GM21367 (cell line): ENCODE measurements at regions not wholly inside any gene's neighbourhood (a gene's known extent, or its start where the extent isn't known, plus 50 kb on each side); places are given as distances from the start of the nearest gene placed in this dataset.

Experiments
- ATAC-seq: cut with Tn5 transposase; IDR thresholded peaks from one replicate; pipeline ENCODE4 v1.9.1; 2021; ENCODE audit not compliant: unreplicated experiment

DNA sequence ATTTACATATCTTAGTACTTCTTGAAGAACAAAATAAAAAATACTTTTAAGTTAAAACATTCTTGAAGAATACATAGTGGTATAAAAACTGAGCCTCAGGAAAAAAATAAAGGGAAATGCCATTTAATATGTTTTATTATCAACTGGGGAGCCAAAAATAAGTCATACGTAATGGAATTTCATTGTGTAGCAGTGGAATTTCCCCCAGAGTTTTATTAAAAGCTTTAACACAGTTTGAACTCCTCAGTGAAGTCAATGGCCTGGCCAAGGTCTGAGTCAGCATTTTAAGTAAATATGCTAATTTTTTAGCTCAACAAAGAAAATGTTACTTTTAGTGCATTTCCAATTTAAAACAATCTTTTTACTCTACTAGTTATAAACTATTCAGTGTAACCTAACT, 350.1 kb upstream of the ATP2B1 start:
- ATAC-seq, result no peak

DNA sequence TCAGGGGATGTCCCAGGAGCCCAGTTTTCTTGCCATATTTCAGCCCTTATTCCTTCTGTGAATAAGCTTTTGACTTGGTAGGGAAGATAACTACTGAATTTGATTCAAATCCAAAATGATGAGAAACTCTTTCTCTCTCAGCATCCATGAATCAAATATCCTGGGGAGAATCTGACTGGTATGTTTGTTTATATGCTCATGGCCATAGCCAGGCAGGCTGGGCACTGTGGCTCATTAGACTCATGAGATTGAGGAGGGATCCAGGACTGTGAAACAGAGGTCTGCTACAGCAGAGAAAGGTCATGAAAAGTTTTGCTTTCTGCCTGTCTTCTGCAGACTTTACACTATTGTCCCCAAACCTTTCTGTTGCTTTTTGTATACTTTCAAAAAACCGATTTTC, 346.4 kb upstream of the ATP2B1 start:
- ATAC-seq, result no peak

DNA sequence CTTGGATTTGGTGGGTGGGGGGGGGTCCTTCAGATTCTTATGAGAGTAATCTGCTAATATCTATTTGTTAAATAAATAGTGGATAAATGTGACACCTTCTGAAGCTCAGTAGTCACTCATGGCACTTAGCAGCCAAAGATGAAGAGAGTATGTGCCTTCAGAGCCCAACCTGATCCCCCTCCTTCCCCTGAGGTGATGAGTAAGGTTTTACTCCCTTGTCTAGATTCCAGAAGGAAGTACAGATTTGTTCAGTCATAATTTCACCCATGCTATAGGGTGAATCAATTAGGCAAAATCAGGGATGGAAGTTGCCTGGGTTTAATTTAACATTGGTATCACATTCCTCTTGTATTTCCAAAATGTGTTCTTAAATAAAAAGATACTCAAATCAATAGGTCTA, 340.3 kb upstream of the ATP2B1 start:
- no peak for ATAC-seq

GRCh38 chr12:90045559-90045958, 336.9 kb upstream of the ATP2B1 start:
- ATAC-seq, result no peak

- no peak for ATAC-seq
These were observed 335.4 kb upstream of the ATP2B1 start for GRCh38 chr12:90044069-90044468.

GRCh38 chr12:90042920-90043641, 334.4 kb upstream of the ATP2B1 start:
- no peak for ATAC-seq

GRCh38 chr12:90038289-90038688, 329.7 kb upstream of the ATP2B1 start:
- ATAC-seq, result no peak

GRCh38 chr12:90037740-90038139, 329.1 kb upstream of the ATP2B1 start:
- ATAC-seq, result no peak

DNA sequence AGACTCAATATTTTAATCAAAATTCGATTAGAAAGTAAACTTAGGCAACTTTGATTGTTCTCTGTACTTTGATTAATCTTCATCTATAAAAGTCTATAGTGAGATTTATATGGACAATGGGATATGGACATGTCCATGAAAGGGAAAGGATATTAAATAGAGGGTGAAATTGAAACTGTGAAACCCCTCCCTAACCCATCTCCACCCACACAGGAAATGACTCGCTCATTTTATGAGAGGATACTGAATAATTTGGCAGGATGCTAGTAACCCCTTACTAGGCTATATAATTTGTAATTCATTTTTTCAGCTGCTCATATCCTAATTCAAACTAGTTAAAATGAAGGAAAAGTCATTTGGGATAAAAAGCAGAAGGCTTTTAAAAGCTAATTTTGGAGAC, 328.0 kb upstream of the ATP2B1 start:
- ATAC-seq, result no peak

GRCh38 chr12:90030726-90031125, 322.1 kb upstream of the ATP2B1 start:
- no peak for ATAC-seq

DNA sequence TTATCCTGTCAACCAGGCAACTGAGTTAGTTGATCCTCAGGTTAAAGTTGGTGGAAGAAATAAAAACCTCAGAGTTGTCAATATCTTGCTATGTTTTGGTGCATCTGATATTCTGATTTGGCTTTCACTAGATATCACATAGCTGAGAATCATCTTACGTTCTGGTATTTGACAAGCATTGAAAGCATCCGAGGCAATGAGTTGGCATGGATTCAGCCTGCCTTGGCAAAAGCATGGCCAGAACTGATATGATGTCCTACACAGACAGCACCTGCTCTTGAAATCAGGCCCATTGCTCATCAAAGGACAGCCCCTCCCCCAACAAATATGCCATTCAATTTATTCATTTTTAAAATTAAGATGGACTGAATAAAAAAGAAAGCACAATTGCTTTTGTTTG, 320.7 kb upstream of the ATP2B1 start:
- no peak for ATAC-seq

DNA sequence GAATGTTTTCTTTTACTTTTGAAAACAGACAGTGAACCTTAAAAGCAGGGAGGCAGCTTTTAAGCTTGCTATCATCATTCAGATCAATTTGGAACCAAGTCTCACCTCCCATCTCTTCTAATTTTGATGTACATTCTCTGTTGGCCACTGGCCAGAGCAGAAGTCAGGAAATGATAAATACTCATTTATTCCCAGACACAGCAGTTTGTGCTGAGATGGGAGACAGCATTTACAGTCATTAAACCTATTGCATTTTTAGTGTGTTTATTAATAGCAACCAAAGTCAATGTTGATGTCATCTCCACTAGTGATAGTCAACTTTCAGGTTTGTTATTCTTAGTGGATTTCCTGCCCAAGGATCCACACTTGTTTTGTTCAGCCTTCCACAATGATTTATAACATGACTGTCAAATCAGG, 320.0 kb upstream of the ATP2B1 start:
- ATAC-seq, result no peak

DNA sequence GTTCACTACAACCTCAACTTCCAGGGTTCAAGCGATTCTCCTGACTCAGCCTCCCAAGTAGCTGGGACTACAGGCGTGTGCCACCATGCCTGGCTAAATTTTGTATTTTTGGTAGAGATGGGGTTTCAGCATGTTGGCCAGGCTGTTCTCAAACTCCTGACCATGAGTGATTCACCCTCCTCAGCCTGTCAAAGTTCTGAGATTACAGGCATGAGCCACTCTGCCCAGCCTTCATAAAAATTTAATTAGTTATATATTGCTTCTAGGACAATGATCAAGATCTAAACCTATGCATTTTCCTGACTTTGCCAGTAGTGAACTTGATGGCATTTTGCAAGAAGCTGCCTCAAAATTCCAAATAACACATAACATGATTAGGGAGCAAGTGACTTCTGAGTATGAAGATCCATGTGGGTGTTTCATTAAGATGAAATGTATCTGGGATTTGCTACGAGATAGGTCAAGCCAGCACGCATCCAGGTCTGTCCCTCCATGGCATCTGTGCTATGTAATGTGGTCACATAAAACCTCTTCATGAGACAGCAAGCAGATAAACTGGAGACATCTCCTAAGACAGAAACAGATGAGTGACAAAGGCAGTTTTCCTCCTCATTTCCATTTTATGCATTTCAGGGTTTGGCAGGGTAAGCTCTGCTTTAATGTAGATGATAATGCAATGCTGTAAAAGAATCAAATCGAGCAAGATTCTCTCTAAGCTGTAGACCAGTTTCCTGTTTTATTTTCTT, 319.4 kb upstream of the ATP2B1 start:
- ATAC-seq, result no peak

GRCh38 chr12:90027041-90027440, 318.4 kb upstream of the ATP2B1 start:
- no peak for ATAC-seq

DNA sequence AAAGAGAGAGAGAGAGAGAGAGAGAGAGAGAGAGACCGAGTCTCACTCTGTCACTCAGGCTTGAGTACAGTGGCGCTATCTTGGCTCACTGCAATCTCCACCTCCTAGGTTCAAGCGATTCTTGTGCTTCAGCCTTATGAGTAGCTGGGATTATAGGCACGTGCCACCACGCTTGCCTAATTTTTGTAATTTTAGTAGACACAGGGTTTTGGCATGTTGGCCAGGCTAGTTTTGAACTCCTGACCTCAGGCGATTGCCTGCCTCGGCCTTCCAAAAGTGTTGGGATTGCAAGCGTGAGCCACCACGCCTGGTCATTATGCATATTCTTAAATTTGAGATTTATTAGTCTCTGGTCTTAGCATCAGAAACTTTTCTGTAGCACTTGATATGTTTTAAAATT, 317.9 kb upstream of the ATP2B1 start:
- ATAC-seq, result no peak

GRCh38 chr12:90024262-90024661, 315.6 kb upstream of the ATP2B1 start:
- no peak for ATAC-seq

GRCh38 chr12:90023207-90023900, 314.7 kb upstream of the ATP2B1 start:
- no peak for ATAC-seq

DNA sequence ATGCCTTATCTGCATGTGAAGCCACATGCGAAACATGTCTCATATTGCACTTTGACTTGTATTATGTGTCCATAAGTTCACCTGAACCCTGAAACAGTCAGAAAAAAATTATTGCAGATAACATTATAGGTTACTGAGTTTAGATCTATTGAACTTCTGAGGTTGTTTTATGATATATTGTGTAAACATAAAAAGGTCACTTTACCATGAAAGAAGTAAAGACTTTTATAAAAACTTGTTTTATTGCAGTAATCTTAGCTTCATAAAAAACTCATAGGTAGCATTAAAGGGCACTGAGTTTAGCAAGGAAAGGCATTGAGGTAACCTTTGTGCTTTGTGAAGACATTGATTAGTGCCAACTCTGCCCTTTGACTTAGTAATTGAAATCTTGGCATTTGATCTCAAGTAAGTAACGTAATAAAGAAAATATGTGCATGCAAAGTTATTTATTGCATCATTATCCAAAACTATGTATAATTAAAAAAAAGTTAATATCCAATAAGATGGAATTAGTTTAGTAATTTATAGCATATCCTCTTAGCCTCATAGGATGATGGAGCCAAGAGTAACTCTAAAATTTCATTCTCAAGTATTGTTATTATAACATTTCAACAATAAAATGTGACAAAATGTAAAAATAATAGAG, 313.3 kb upstream of the ATP2B1 start:
- no peak for ATAC-seq

DNA sequence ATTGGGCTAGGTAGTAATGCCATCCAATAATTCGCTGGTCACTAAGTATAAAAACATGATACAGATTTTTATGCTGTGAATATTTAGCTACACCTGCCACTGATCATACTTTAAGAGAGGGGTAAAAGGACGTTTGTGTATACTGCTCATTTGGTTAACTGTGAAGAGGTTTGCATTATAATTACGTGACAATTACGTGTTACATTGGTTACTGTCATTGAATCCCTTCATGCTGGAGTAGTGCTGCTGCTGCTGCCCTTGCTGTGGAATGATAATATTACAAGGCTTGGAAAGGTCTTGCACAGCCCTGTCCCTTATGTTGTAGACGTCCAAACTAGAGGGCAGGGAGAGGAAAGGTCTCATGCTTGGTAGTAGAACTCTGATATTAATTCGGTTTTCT, 312.2 kb upstream of the ATP2B1 start:
- no peak for ATAC-seq

DNA sequence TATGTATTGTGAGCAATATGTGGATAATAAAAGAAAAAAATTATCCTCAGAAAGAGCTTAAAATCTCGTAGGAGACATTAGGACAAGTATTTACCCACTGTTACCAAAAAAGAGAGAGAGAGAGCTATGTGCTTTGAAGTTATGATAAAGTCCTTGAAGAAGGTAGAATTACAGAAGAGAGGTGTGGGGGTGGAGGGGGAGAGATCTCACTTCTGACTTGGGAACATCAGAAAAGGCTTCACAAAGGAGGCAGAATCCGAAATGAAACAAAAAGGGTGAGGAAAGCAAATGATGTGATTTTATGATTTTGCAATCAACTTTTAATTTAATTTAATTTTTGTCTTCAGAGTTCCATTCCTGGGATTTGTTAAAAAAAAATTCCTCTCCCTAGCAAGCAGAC, 311.8 kb upstream of the ATP2B1 start:
- ATAC-seq, result no peak

- ATAC-seq, result no peak
These were observed 311.4 kb upstream of the ATP2B1 start for GRCh38 chr12:90020014-90020413.

DNA sequence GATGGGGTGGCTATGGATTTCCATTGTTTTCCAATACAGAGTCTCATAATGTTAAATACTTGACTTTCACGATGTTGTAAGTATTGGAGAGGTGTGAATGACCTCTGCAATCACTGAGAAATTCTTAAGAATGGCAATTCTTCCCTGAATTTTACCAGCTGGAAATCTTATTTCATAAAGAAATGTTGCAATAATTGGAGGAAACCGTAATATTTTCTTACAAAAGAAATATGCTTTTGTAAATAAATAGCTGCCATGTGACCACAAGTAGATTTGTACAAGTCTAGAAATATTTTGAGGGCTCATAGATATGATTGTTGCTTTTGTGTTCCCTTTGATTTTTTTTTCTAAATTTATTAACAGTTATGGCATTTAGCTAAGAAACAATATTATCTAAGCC, 308.7 kb upstream of the ATP2B1 start:
- no peak for ATAC-seq
